H9 (cell line): ENCODE measurements at regions not wholly inside any gene's neighbourhood (a gene's known extent, or its start where the extent isn't known, plus 50 kb on each side); places are given as distances from the start of the nearest gene placed in this dataset.

ENCODE experiments used
- DNase-seq: peaks from one replicate; pipeline ENCODE4 v3.0.0-alpha.2; 2017
- H2AFZ ChIP-seq: one replicate; pipeline ENCODE4 v1.6.1; 2013; ENCODE audit warnings: mild to moderate bottlenecking, low read length, control low read depth, moderate library complexity
- H2AK5ac ChIP-seq: 2 replicates; pipeline ENCODE4 v1.6.1; 2013; ENCODE audit warnings: low read length, control low read depth, mixed read lengths; ENCODE audit not compliant: insufficient read length
- H2BK120ac ChIP-seq: one replicate; pipeline ENCODE4 v1.6.1; 2013; ENCODE audit warnings: low read depth, mild to moderate bottlenecking, low read length, control low read depth, inconsistent platforms; ENCODE audit not compliant: poor library complexity, severe bottlenecking
- H2BK12ac ChIP-seq: 2 replicates; pipeline ENCODE4 v1.6.1; 2013; ENCODE audit warnings: low read length, control low read depth, mixed read lengths, low read depth; ENCODE audit not compliant: insufficient read length
- H2BK15ac ChIP-seq: 2 replicates; pipeline ENCODE4 v1.6.1; 2013; ENCODE audit warnings: low read depth, low read length, control low read depth
- H2BK20ac ChIP-seq: one replicate; pipeline ENCODE4 v1.6.1; 2013; ENCODE audit warnings: low read depth, mild to moderate bottlenecking, low read length, control low read depth, inconsistent platforms; ENCODE audit not compliant: poor library complexity, severe bottlenecking
- H2BK5ac ChIP-seq: 2 replicates; pipeline ENCODE4 v1.6.1; 2013; ENCODE audit warnings: low read length, control low read depth, mixed read lengths; ENCODE audit not compliant: insufficient read length
- H3K14ac ChIP-seq: 2 replicates; pipeline ENCODE4 v1.6.1; 2013; ENCODE audit warnings: low read length, control low read depth; ENCODE audit not compliant: insufficient read depth
- H3K18ac ChIP-seq: 2 replicates; pipeline ENCODE4 v1.6.1; 2013; ENCODE audit warnings: low read depth, mild to moderate bottlenecking, mixed read lengths, low read length, control low read depth; ENCODE audit not compliant: insufficient read length
- H3K23ac ChIP-seq: 2 replicates; pipeline ENCODE4 v1.6.1; 2013; ENCODE audit warnings: low read length, control low read depth, mixed read lengths, low read depth; ENCODE audit not compliant: insufficient read length
- H3K23me2 ChIP-seq: 2 replicates; pipeline ENCODE4 v1.6.1; 2013; ENCODE audit warnings: low read depth, mild to moderate bottlenecking, mixed read lengths, low read length, control low read depth; ENCODE audit not compliant: insufficient read length, poor library complexity, severe bottlenecking
- H3K27ac ChIP-seq: 2 replicates; pipeline ENCODE4 v1.5.1; 2013; ENCODE audit warnings: low read length, control low read depth, mixed read lengths, low read depth; ENCODE audit not compliant: insufficient read length
- H3K27me3 ChIP-seq: 2 replicates; pipeline ENCODE4 v1.6.1; 2013; ENCODE audit warnings: low read length, control low read depth, inconsistent platforms; ENCODE audit not compliant: insufficient read depth
- H3K4ac ChIP-seq: 2 replicates; pipeline ENCODE4 v1.6.1; 2013; ENCODE audit warnings: low read depth, mild to moderate bottlenecking, control low read depth, inconsistent platforms, low read length, moderate library complexity
- H3K4me1 ChIP-seq: 2 replicates; pipeline ENCODE4 v1.6.1; 2013; ENCODE audit warnings: low read length, control low read depth, inconsistent platforms; ENCODE audit not compliant: insufficient read depth
- H3K4me2 ChIP-seq: 2 replicates; pipeline ENCODE4 v1.6.1; 2013; ENCODE audit warnings: low read length, control low read depth, mixed read lengths; ENCODE audit not compliant: insufficient read length, insufficient read depth
- H3K56ac ChIP-seq: 2 replicates; pipeline ENCODE4 v1.6.1; 2013; ENCODE audit warnings: low read depth, mild to moderate bottlenecking, mixed read lengths, low read length, control low read depth; ENCODE audit not compliant: insufficient read length
- H3K79me1 ChIP-seq: 2 replicates; pipeline ENCODE4 v1.6.1; 2013; ENCODE audit warnings: low read depth, mild to moderate bottlenecking, moderate library complexity, low read length, control low read depth, inconsistent platforms; ENCODE audit not compliant: insufficient read depth, poor library complexity, severe bottlenecking
- H3K79me2 ChIP-seq: 2 replicates; pipeline ENCODE4 v1.6.1; 2013; ENCODE audit warnings: low read length, control low read depth, inconsistent platforms; ENCODE audit not compliant: insufficient read depth
- H3K9ac ChIP-seq: 2 replicates; pipeline ENCODE4 v1.6.1; 2013; ENCODE audit warnings: low read length, control low read depth, mixed read lengths; ENCODE audit not compliant: insufficient read length; ENCODE audit errors: extremely low read depth
- H3K9me3 ChIP-seq: one replicate; pipeline ENCODE4 v1.6.1; 2013; ENCODE audit warnings: low read depth, low read length, inconsistent platforms; ENCODE audit not compliant: control insufficient read depth
- H3T11ph ChIP-seq: one replicate; pipeline ENCODE4 v1.6.1; 2013; ENCODE audit warnings: mild to moderate bottlenecking, low read length, control low read depth, inconsistent platforms
- H4K20me1 ChIP-seq: one replicate; pipeline ENCODE4 v1.6.1; 2013; ENCODE audit not compliant: control insufficient read depth, insufficient read length, insufficient read depth
- H4K5ac ChIP-seq: 2 replicates; pipeline ENCODE4 v1.6.1; 2013; ENCODE audit warnings: low read depth, mild to moderate bottlenecking, mixed read lengths, low read length, control low read depth; ENCODE audit not compliant: insufficient read length
- H4K8ac ChIP-seq: replicated peaks from 2 replicates; pipeline ENCODE4 v1.6.1; 2013; ENCODE audit warnings: low read length, control low read depth, mixed read lengths, low read depth; ENCODE audit not compliant: insufficient read length
- H4K91ac ChIP-seq: 2 replicates; pipeline ENCODE4 v1.6.1; 2013; ENCODE audit warnings: low read depth, mild to moderate bottlenecking, moderate library complexity, mixed read lengths, low read length, control low read depth; ENCODE audit not compliant: insufficient read length
- H3K27ac Mint-ChIP-seq, 3 experiments: 2 replicates in 2 of 3; 3 replicates in 1 of 3; pipeline ENCODE4 v1.8.0; 2020 to 2021; ENCODE audit warnings: mixed read lengths in 3 of 3, mild to moderate bottlenecking in 1 of 3, moderate library complexity in 1 of 3
- H3K27me3 Mint-ChIP-seq: 2 replicates; pipeline ENCODE4 v1.8.0; 2021; ENCODE audit warnings: low read depth, mild to moderate bottlenecking, moderate library complexity, mixed read lengths
- H3K36me3 Mint-ChIP-seq, 3 experiments: 2 replicates in 2 of 3; 3 replicates in 1 of 3; pipeline ENCODE4 v1.8.0; 2020 to 2021; ENCODE audit warnings: low read depth in 3 of 3, mixed read lengths in 3 of 3; ENCODE audit not compliant: insufficient read depth in 1 of 3
- H3K4me1 Mint-ChIP-seq, 2 experiments: 2 replicates each; pipeline ENCODE4 v1.8.0; 2020; ENCODE audit warnings: mixed read lengths in 2 of 2
- H3K4me3 Mint-ChIP-seq, 2 experiments: 2 replicates in 1 of 2; 3 replicates in 1 of 2; pipeline ENCODE4 v1.8.0; 2020 to 2021; ENCODE audit warnings: mild to moderate bottlenecking in 2 of 2, mixed read lengths in 2 of 2, moderate library complexity in 1 of 2
- H3K9me3 Mint-ChIP-seq, 2 experiments: 2 replicates in 1 of 2; 3 replicates in 1 of 2; pipeline ENCODE4 v1.8.0; 2020; ENCODE audit warnings: mild to moderate bottlenecking in 2 of 2, mixed read lengths in 2 of 2, moderate library complexity in 1 of 2
- WGBS: extraction: QIAGEN DNeasy Blood & Tissue Kit; methylation state at CpG from one replicate; pipeline ENCODE4 v1.1.7; 2013; ENCODE audit warnings: missing lambda C conversion rate, low lambda C conversion rate, mixed read lengths; ENCODE audit not compliant: insufficient read length; ENCODE audit errors: extremely low coverage; 5-methylcytosine and 5-hydroxymethylcytosine counted together
- TF ChIP-seq, protein P1 (sequence below): fragments of 200-600 bp; sonication (generic); conservative IDR thresholded peaks from 3 replicates; pipeline ENCODE4 v1.8.0; 2021; ENCODE audit warnings: antibody characterized with exemption, mild to moderate bottlenecking

DNA sequence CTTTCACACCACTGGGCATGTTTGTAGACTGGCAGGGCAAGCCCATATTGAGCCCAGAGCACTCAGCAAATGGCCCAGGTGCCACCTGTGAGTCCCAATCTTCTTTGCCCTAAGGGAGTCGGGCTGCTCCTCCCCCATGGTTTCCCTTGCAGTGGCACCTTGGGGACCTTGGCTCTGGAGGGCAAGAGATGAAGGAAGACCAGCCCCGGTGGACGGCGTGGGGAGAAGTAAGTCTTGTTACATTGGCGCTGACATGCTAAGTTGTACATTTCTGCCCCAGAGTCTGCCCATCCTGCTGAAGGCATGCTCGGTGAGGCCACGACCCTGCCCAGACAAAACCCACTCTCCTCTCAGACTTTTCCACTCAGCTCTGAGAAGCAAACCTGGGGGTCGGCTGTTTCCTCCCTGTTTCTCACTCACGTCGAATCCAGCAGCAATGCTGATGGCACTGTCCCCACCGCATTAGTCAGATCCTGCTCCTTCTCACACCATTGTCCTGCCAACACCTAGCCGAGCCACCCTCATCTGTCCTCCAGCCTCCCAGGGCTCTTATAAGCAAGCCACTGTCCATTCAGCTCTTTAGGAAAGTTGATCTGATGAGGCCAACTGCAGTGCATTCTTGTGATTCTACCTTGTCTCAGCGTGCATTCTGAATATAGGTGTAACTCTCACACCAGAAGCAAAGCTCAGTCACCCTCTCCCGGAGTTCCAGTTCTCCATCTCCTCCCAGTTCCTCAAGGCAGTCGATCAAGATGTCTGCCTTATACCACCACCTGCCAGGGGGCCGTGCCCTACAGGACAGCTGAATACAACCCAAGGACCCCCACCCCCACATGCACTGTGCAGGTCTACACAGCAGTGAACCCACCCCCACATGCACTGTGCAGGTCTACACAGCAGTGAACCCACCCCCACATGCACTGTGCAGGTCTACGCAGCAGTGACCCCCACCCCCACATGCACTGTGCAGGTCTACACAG, 827.1 kb downstream of the TBC1D22A start:
- H3K23ac ChIP-seq, result no peak overlapping the region
- H3K18ac ChIP-seq, result no peak overlapping the region
- H2BK12ac ChIP-seq, result no peak overlapping the region
- H3K27me3 ChIP-seq, result no peaks in the 10 kb centered on the region
- H3K9me3 ChIP-seq, result peaks cover 81% of the 10 kb centered on the region
- no peak overlapping the region for H3K27ac ChIP-seq
- no peak overlapping the region for H3K14ac ChIP-seq
- H3K9ac ChIP-seq, result no peak overlapping the region
- no peak overlapping the region for H2AFZ ChIP-seq
- no peak overlapping the region for H4K91ac ChIP-seq
- H2BK120ac ChIP-seq, result no peak overlapping the region
- no peaks in the 10 kb centered on the region for H3K4me1 Mint-ChIP-seq
- H3K36me3 Mint-ChIP-seq, result peaks cover 7 to 33% (median 16%) of the 10 kb centered on the region in 3 experiments; a peak in 6 of 7 replicates
- H3K9me3 Mint-ChIP-seq, result peaks cover 52 to 97% of the 10 kb centered on the region in 2 experiments
- H3K4me3 Mint-ChIP-seq, result no peak overlapping the region; a peak in 1 of 5 replicates
- no peak overlapping the region for H2AK5ac ChIP-seq
- H4K5ac ChIP-seq, result no peak overlapping the region
- H3K4ac ChIP-seq, result no peak overlapping the region
- H3T11ph ChIP-seq, result no peak overlapping the region
- H4K8ac ChIP-seq, result no peak overlapping the region
- no peaks in the 10 kb centered on the region for H4K20me1 ChIP-seq
- whole genome bisulfite sequencing, result no CpG with 5 or more reads among the region's 17 CpGs
- TF ChIP-seq, protein P1, sequence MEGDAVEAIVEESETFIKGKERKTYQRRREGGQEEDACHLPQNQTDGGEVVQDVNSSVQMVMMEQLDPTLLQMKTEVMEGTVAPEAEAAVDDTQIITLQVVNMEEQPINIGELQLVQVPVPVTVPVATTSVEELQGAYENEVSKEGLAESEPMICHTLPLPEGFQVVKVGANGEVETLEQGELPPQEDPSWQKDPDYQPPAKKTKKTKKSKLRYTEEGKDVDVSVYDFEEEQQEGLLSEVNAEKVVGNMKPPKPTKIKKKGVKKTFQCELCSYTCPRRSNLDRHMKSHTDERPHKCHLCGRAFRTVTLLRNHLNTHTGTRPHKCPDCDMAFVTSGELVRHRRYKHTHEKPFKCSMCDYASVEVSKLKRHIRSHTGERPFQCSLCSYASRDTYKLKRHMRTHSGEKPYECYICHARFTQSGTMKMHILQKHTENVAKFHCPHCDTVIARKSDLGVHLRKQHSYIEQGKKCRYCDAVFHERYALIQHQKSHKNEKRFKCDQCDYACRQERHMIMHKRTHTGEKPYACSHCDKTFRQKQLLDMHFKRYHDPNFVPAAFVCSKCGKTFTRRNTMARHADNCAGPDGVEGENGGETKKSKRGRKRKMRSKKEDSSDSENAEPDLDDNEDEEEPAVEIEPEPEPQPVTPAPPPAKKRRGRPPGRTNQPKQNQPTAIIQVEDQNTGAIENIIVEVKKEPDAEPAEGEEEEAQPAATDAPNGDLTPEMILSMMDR, result no peak
- no peaks in the 10 kb centered on the region for H3K79me2 ChIP-seq
- H2BK5ac ChIP-seq, result no peak overlapping the region
- no peaks in the 10 kb centered on the region for H3K4me1 ChIP-seq
- no peak overlapping the region for H3K56ac ChIP-seq
- H3K4me2 ChIP-seq, result no peak overlapping the region
- H3K79me1 ChIP-seq, result no peaks in the 10 kb centered on the region
- no peak overlapping the region for H3K27ac Mint-ChIP-seq
- H2BK20ac ChIP-seq, result no peak overlapping the region
- DNase-seq, result no peak
- no peaks in the 10 kb centered on the region for H3K23me2 ChIP-seq
- H2BK15ac ChIP-seq, result no peak overlapping the region
- peaks cover 10% of the 10 kb centered on the region for H3K27me3 Mint-ChIP-seq
